Mononuclear cell (primary cell): ENCODE measurements at regions not wholly inside any gene's neighbourhood (a gene's known extent, or its start where the extent isn't known, plus 50 kb on each side); places are given as distances from the start of the nearest gene placed in this dataset.

Experiments
- H3K27me3 ChIP-seq: 2 replicates; pipeline ENCODE4 v1.6.0; 2011; ENCODE audit warnings: low read length, control low read depth; ENCODE audit not compliant: insufficient read depth
- H3K4me1 ChIP-seq: 2 replicates; pipeline ENCODE4 v1.5.1; 2011; ENCODE audit warnings: mild to moderate bottlenecking, low read length, control low read depth; ENCODE audit not compliant: insufficient read depth
- H3K4me3 ChIP-seq: 2 replicates; pipeline ENCODE4 v1.5.1; 2011; ENCODE audit warnings: mild to moderate bottlenecking, low read length, moderate library complexity
- H3K9me3 ChIP-seq: 2 replicates; pipeline ENCODE4 v1.5.1; 2011; ENCODE audit warnings: low read depth, mild to moderate bottlenecking, control low read depth, low read length

DNA sequence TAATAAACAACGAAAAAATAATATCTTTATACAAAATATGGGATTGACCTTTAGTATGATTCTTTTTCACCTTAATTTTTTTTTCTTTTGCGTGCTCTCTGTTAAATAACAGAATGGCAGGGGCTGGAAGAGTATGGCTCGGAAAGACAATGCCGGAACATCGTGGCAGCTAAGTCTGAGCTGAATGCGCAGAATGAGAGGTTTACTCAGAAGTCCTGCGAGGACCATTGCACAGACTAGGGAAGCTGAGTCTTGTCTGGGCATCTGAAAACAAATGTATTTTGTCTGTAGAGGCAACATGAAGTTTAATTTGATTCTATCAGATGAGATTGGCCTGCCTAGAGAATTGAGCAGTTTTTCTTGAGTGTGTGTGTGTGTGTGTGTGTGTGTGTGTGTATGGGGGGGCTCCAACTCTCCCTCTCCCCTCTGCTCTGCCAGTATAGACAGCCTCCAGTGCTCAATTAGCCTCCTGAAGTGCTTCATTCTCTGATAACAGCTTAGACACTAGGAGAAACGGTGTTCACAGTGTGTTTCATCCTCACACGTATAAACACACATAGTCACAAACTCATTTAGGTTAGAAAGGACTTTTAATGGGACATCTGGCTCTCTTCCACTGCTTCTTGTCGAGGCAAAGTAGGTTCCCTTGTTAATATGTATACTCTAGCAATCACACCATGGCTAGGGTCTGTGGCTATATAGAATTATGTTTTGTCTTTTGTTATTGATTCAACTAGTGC lies 244.3 kb upstream of the SORL1-AS1 start:
- H3K4me3 ChIP-seq, result no peak overlapping the region
- H3K4me1 ChIP-seq, result no peaks in the 10 kb centered on the region
- H3K27me3 ChIP-seq, result no peaks in the 10 kb centered on the region
- H3K9me3 ChIP-seq, result no peaks in the 10 kb centered on the region

DNA sequence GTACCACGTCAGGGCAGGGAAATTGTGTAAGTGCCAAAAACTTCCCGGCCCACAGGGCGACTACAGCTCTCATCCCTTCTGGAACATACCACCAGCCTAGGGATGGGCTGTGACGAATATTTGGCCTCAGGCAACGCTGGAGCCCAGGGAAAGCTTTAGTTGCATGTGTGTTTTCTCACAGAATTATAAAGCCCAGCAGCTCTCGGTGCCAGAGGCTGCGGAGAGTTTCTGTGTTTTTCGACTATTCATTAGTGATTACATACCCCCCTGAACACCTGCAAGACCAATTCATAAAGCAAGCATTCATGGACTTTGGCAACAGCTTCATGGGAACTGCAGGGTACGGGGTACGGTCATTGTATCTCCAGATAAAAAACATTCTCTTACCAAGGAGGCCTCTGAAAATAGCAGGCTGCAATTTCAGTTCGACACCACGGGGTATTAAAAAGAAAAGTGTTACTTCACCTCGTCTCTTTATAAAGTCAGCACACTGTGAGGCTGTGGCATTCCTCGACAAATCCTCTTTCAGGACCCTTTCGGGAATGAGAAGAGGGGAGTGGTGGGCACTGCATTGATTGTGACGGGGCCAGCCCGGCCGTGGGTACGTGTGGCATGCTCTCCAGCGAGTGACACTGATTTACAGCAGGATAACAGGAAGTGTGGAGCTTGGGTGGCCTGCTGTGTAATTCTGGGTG lies 243.6 kb upstream of the SORL1-AS1 start:
- Histone ChIP-seq H3K4me1 (no peaks in the 10 kb centered on the region), H3K27me3 (no peaks in the 10 kb centered on the region), H3K9me3 (no peaks in the 10 kb centered on the region), H3K4me3 (no peak overlapping the region)

DNA sequence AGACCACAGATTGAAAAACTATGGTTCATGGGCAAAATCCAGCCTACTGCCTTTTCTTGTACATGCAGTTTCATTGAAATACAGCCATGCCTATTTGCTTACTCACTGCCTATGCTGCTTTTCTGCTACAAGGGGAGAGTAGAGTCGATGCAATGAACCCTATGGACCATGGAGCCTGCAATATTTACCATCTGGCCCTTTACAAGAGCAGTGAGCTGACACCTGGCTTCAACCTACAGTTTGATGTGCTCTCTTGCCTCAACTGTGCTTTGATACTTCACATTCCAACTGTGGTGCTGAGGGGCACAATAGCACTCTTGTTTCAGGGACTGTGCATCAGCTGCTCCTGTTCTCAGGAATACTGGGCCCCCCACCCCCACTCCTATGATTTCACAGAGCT lies 239.5 kb upstream of the SORL1-AS1 start:
- Histone ChIP-seq H3K4me3 (no peak overlapping the region), H3K27me3 (no peaks in the 10 kb centered on the region), H3K9me3 (no peaks in the 10 kb centered on the region), H3K4me1 (no peaks in the 10 kb centered on the region)

DNA sequence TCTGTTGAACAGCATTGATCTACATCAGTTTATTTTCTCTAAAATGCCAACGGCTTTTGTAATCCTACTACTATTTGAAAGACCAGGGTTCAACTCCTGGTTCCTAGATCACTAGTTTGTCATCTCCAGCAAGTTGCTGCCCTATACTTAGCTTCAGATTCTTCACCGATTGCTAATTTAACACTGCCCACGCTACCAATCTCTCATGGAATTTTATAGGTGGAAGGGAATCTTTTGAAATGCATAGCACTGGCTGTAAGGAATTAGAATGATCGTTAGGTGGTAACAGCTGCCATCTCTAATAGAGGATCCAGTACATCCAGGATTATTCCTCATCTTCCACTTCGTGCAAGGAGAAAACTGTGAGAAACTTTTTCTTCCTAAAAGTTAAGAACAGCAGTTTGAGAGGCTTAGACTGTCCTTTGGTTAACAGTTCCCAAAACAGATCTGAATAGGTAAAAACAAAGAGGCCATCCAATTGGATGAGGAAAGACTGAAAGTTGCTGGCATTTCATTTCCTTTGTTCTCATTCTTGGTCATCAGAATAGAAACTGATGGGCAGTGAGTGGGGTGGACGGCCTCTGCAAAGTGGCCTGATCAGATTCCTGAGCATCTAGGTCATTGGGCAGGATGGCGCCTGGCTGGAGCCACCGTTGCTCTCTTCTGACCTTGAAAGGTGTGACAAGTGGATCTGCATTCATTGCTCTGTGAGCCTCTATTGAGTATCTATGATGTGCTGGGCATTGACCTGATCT lies 236.3 kb upstream of the SORL1-AS1 start:
- H3K27me3 ChIP-seq, result no peaks in the 10 kb centered on the region
- no peaks in the 10 kb centered on the region for H3K9me3 ChIP-seq
- no peak overlapping the region for H3K4me3 ChIP-seq
- H3K4me1 ChIP-seq, result no peaks in the 10 kb centered on the region

DNA sequence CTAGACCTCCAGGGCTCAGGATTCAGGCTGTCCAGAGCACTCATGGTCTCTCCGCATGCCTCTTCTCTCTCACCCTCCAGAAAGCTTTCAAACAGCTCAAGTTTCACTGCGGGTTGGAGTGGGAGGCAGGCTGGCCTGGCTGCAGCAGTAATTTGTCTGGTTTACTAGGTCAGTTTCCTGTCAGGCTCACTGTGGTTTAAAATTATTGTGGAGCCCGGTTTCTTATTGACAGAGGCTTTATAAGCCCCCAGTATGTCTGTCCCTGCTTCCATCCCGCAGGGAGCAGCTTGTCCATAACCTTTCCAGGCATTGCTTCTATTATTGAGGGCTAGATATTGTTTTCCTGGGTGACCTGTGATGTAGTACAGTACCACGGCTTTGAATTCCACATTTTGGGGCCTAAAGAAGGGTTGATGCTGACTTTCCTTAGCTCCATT lies 235.3 kb upstream of the SORL1-AS1 start:
- H3K9me3 ChIP-seq, result no peaks in the 10 kb centered on the region
- no peaks in the 10 kb centered on the region for H3K27me3 ChIP-seq
- H3K4me3 ChIP-seq, result no peak overlapping the region
- no peaks in the 10 kb centered on the region for H3K4me1 ChIP-seq

DNA sequence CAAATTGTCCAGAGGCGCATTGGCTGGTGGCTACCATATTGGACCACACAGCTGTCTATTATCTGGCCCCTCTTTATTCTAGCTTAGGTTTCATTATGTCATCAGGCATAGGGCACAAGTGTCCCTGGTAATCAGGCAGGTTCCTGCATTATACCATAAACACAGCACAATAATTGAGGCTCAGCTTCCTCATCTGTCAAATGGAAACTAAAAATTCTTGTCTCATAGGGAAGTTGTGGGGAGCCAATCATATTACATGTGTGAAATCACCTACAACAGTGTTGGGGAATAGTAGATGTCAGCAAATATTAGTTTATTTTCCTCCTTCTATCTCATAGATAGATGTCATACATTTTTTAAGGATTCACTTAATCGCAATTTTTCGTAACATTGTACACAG lies 231.0 kb upstream of the SORL1-AS1 start:
- Histone ChIP-seq H3K9me3 (no peaks in the 10 kb centered on the region), H3K4me1 (no peaks in the 10 kb centered on the region), H3K4me3 (no peak overlapping the region), H3K27me3 (peaks cover 5% of the 10 kb centered on the region)
